GM19463 (cell line): ENCODE measurements at regions not wholly inside any gene's neighbourhood (a gene's known extent, or its start where the extent isn't known, plus 50 kb on each side); places are given as distances from the start of the nearest gene placed in this dataset.

Experiments
- ATAC-seq: cut with Tn5 transposase; IDR thresholded peaks from one replicate; pipeline ENCODE4 v1.9.1; 2021; ENCODE audit warnings: mild to moderate bottlenecking, moderate library complexity; ENCODE audit not compliant: unreplicated experiment

GRCh38 chr2:215749092-215749957, 264.0 kb downstream of the MREG start:
- peak; percentile 71 for ATAC-seq

- ATAC-seq = no peak
These were observed 264.9 kb downstream of the MREG start for GRCh38 chr2:215748446-215748845.

GRCh38 chr2:215746887-215747615, 266.3 kb downstream of the MREG start:
- ATAC-seq = no peak

GRCh38 chr2:215746226-215746886, 267.0 kb downstream of the MREG start:
- no peak for ATAC-seq

GRCh38 chr2:215745331-215745730, 268.0 kb downstream of the MREG start:
- no peak for ATAC-seq

- no peak for ATAC-seq
These were observed 268.8 kb downstream of the MREG start for GRCh38 chr2:215744514-215744913.

- ATAC-seq = no peak
These were observed 270.3 kb downstream of the MREG start for GRCh38 chr2:215743066-215743465.

- no peak for ATAC-seq
These were observed 271.3 kb downstream of the MREG start for GRCh38 chr2:215742021-215742420.

GRCh38 chr2:215740071-215740470, 273.3 kb downstream of the MREG start:
- ATAC-seq = no peak

GRCh38 chr2:215738351-215738750, 275.0 kb downstream of the MREG start:
- ATAC-seq = no peak

GRCh38 chr2:215737477-215737876, 275.9 kb downstream of the MREG start:
- ATAC-seq = no peak

- ATAC-seq = no peak
These were observed 276.6 kb downstream of the MREG start for GRCh38 chr2:215736653-215737290.

GRCh38 chr2:215731108-215731658, 282.2 kb downstream of the MREG start:
- no peak for ATAC-seq

GRCh38 chr2:215729985-215730620, 283.2 kb downstream of the MREG start:
- no peak for ATAC-seq

- ATAC-seq = peak; percentile 81
These were observed 284.8 kb downstream of the MREG start for GRCh38 chr2:215728504-215729065.

- ATAC-seq = peak; percentile 30
These were observed 285.5 kb downstream of the MREG start for GRCh38 chr2:215727507-215728503.

GRCh38 chr2:215726070-215726469, 287.3 kb downstream of the MREG start:
- ATAC-seq = no peak

GRCh38 chr2:215724146-215724545, 288.3 kb upstream of the FN1 start:
- ATAC-seq = no peak

GRCh38 chr2:215723631-215724011, 287.8 kb upstream of the FN1 start:
- no peak for ATAC-seq
